Neural progenitor cell (in vitro differentiated cells): ENCODE measurements at regions not wholly inside any gene's neighbourhood (a gene's known extent, or its start where the extent isn't known, plus 50 kb on each side); places are given as distances from the start of the nearest gene placed in this dataset.

Source experiments
- CTCF ChIP-seq: fragments of 200-600 bp; sonication (generic); IDR thresholded peaks from 2 replicates; pipeline ENCODE4 v1.5.1; 2017; ENCODE audit warnings: antibody characterized with exemption, mild to moderate bottlenecking
- EZH2 ChIP-seq: fragments of 200-600 bp; sonication (generic); IDR thresholded peaks from 2 replicates; pipeline ENCODE4 v1.6.1; 2017; ENCODE audit warnings: antibody characterized with exemption, mild to moderate bottlenecking, moderate library complexity
- EZH2phosphoT487 ChIP-seq: fragments of 200-600 bp; sonication (generic); IDR thresholded peaks from 2 replicates; pipeline ENCODE4 v1.6.1; 2017; ENCODE audit warnings: antibody characterized with exemption

GRCh38 chr13:111899714-111900389 is 167.1 kb upstream of the SOX1 start:
- TF ChIP-seq CTCF, result no peak
- TF ChIP-seq EZH2phosphoT487, result no peak
- TF ChIP-seq EZH2, result no peak
